Fibroblast of the conjunctiva (primary cell): ENCODE measurements at regions not wholly inside any gene's neighbourhood (a gene's known extent, or its start where the extent isn't known, plus 50 kb on each side); places are given as distances from the start of the nearest gene placed in this dataset.
"Not testable (repeated sequence)": the region's sequence is repeated elsewhere in the genome, so short reads cannot be mapped to it uniquely, and the experiment has no call there.

Experiments used
- DNase-seq: peaks from one replicate; pipeline ENCODE4 v3.0.0-alpha.2; 2010; ENCODE audit warnings: low read depth

GRCh38 chr14:55807053-55807880 lies 227.3 kb downstream of the KTN1 start:
- no peak for DNase-seq

- no peak for DNase-seq
Observed at GRCh38 chr14:55807881-55808379, 227.9 kb downstream of the KTN1 start.

- DNase-seq: no peak
Observed at GRCh38 chr14:55813630-55814029, 233.6 kb downstream of the KTN1 start.

- DNase-seq: no peak
Observed at GRCh38 chr14:55814064-55814463, 234.1 kb downstream of the KTN1 start.

- DNase-seq: no peak
Observed at GRCh38 chr14:55814873-55815272, 234.9 kb downstream of the KTN1 start.

GRCh38 chr14:55816225-55816624 lies 236.2 kb downstream of the KTN1 start:
- DNase-seq: no peak

GRCh38 chr14:55819610-55820304 lies 239.8 kb downstream of the KTN1 start:
- no peak for DNase-seq

GRCh38 chr14:55822906-55823305 lies 242.9 kb downstream of the KTN1 start:
- DNase-seq: no peak

GRCh38 chr14:55832122-55832911 lies 252.3 kb downstream of the KTN1 start:
- DNase-seq: no peak

- DNase-seq: no peak
Observed at GRCh38 chr14:55832974-55833373, 253.0 kb downstream of the KTN1 start.

- DNase-seq: no peak
Observed at GRCh38 chr14:55834390-55834789, 254.4 kb downstream of the KTN1 start.

- no peak for DNase-seq
Observed at GRCh38 chr14:55835985-55836384, 256.0 kb downstream of the KTN1 start.

GRCh38 chr14:55837467-55837866 lies 257.5 kb downstream of the KTN1 start:
- DNase-seq: no peak

GRCh38 chr14:55838529-55839052 lies 258.6 kb downstream of the KTN1 start:
- no peak for DNase-seq

GRCh38 chr14:55839301-55839947 lies 259.4 kb downstream of the KTN1 start:
- not testable (repeated sequence) for DNase-seq

GRCh38 chr14:55840821-55841220 lies 260.8 kb downstream of the KTN1 start:
- no peak for DNase-seq

GRCh38 chr14:55841625-55842024 lies 261.6 kb downstream of the KTN1 start:
- DNase-seq: no peak

- DNase-seq: no peak
Observed at GRCh38 chr14:55843718-55844403, 263.9 kb downstream of the KTN1 start.

GRCh38 chr14:55845963-55846825 lies 266.2 kb downstream of the KTN1 start:
- DNase-seq: no peak

GRCh38 chr14:55846826-55847446 lies 266.9 kb downstream of the KTN1 start:
- DNase-seq: no peak
